GM21367 (cell line): ENCODE measurements at regions not wholly inside any gene's neighbourhood (a gene's known extent, or its start where the extent isn't known, plus 50 kb on each side); places are given as distances from the start of the nearest gene placed in this dataset.

Experiments
- ATAC-seq: cut with Tn5 transposase; IDR thresholded peaks from one replicate; pipeline ENCODE4 v1.9.1; 2021; ENCODE audit not compliant: unreplicated experiment

- no peak for ATAC-seq
Observed at GRCh38 chr14:22513066-22513812, 75.8 kb downstream of the DAD1 start.

GRCh38 chr14:22512106-22512814, 76.8 kb downstream of the DAD1 start:
- no peak for ATAC-seq

- ATAC-seq, result no peak
Observed at GRCh38 chr14:22510527-22511110, 78.4 kb downstream of the DAD1 start.

GRCh38 chr14:22509751-22510300, 79.2 kb downstream of the DAD1 start:
- ATAC-seq, result no peak

GRCh38 chr14:22509036-22509709, 79.9 kb downstream of the DAD1 start:
- ATAC-seq, result no peak

GRCh38 chr14:22508662-22509035, 80.4 kb downstream of the DAD1 start:
- ATAC-seq, result no peak

GRCh38 chr14:22508150-22508457, 80.9 kb downstream of the DAD1 start:
- ATAC-seq, result no peak

- ATAC-seq, result no peak
Observed at GRCh38 chr14:22506778-22507351, 82.2 kb downstream of the DAD1 start.

- no peak for ATAC-seq
Observed at GRCh38 chr14:22506378-22506710, 82.7 kb downstream of the DAD1 start.

GRCh38 chr14:22505697-22506377, 83.2 kb downstream of the DAD1 start:
- no peak for ATAC-seq

- ATAC-seq, result no peak
Observed at GRCh38 chr14:22505309-22505696, 83.7 kb downstream of the DAD1 start.

- no peak for ATAC-seq
Observed at GRCh38 chr14:22502551-22502950, 86.5 kb downstream of the DAD1 start.

- no peak for ATAC-seq
Observed at GRCh38 chr14:22502007-22502406, 87.0 kb downstream of the DAD1 start.

- ATAC-seq, result no peak
Observed at GRCh38 chr14:22500954-22501726, 87.9 kb downstream of the DAD1 start.

- ATAC-seq, result no peak
Observed at GRCh38 chr14:22500525-22500924, 88.5 kb downstream of the DAD1 start.

- ATAC-seq, result no peak
Observed at GRCh38 chr14:22497671-22498093, 91.3 kb downstream of the DAD1 start.

GRCh38 chr14:22497144-22497423, 91.9 kb downstream of the DAD1 start:
- ATAC-seq, result no peak

GRCh38 chr14:22494486-22495135, 94.4 kb downstream of the DAD1 start:
- ATAC-seq, result no peak

- no peak for ATAC-seq
Observed at GRCh38 chr14:22493753-22494152, 95.3 kb downstream of the DAD1 start.
